GM21529 (cell line): ENCODE measurements at regions not wholly inside any gene's neighbourhood (a gene's known extent, or its start where the extent isn't known, plus 50 kb on each side); places are given as distances from the start of the nearest gene placed in this dataset.
"Not testable (repeated sequence)": the region's sequence is repeated elsewhere in the genome, so short reads cannot be mapped to it uniquely, and the experiment has no call there.

Source experiments
- ATAC-seq: cut with Tn5 transposase; IDR thresholded peaks from one replicate; pipeline ENCODE4 v1.9.1; 2021; ENCODE audit not compliant: unreplicated experiment

DNA sequence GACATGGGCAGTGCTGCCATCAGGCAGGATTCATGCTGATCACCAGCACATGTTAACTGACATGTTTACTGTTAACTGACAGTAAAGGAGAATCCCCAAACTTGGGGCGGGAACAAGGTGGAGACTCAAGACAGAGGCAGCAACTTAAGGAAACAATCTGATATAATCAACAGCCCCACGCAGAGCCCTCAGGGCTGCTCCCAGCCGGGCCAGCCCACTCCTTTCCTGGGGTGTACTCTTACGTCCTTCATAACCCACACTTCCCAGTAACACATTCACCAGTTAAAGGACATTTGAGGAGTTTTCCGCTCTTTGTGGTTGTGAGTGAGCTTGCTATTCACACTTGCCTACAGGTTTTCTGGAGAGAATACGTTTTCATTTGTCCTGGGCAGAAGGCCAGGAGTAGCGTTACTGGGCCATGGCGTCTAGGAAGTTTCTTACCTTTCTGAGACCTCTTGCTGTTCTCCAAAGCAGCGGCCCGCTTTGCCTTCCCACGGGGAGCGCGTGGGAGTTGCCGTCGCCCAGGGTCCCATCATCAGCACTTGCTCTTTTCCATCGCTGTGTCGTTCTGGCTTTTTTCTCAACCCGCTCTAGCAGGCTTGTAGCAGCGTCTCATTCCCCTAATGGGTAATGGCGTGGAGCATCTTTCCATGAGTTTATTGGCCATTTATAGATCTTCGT lies 56.4 kb downstream of the FOXF2 start:
- ATAC-seq = no peak

GRCh38 chr6:1449896-1450295 lies 60.5 kb downstream of the FOXF2 start:
- no peak for ATAC-seq

GRCh38 chr6:1453024-1453423 lies 63.6 kb downstream of the FOXF2 start:
- no peak for ATAC-seq

- ATAC-seq = not testable (repeated sequence)
Measured at GRCh38 chr6:1456816-1457215, 67.4 kb downstream of the FOXF2 start.

DNA sequence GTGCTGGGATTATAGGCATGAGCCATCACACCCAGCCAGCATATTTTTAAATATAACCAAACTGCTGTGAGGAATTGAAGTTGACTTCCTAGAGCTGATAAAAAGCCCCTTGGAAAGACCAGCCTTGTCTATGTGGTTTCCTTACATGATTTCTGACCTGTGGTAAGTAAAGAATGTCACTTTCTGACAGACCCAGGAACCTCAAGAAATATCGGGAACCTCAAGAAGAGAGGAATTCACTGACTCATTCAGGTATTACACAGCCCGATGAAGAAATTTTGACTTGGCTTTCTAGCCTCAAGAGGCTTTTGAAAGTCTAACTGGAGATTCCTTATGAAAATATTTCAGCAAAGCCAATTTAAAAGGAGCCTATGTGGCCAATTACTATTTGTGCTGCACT lies 71.8 kb downstream of the FOXF2 start:
- ATAC-seq = no peak

- ATAC-seq = no peak
Measured at GRCh38 chr6:1461736-1462135, 72.4 kb downstream of the FOXF2 start.

GRCh38 chr6:1463275-1463674 lies 73.9 kb downstream of the FOXF2 start:
- ATAC-seq = no peak

GRCh38 chr6:1463751-1464426 lies 74.5 kb downstream of the FOXF2 start:
- ATAC-seq = no peak

GRCh38 chr6:1464781-1465370 lies 75.5 kb downstream of the FOXF2 start:
- ATAC-seq = no peak

- no peak for ATAC-seq
Measured at GRCh38 chr6:1468126-1468525, 78.8 kb downstream of the FOXF2 start.

DNA sequence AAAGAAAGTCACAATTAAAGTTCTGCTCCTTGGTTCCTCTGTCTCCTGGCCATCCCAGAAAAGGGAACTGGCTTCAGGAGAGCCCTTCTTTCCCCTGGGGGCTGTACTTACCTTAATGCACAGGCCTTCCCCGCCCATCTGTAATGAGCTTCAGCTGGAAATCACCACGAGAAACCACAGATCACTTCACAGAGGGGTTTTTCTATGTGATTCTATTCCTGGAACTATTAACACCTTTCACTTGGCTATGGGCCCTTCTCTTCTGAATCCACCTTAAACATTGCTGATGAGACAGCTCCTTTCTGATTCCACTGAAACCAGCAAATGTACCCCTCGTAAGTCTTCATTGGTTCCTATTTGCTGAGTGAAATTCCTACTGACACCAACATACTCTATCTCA lies 80.7 kb downstream of the FOXF2 start:
- ATAC-seq = no peak

GRCh38 chr6:1472643-1473042 lies 83.3 kb downstream of the FOXF2 start:
- no peak for ATAC-seq

GRCh38 chr6:1473166-1473565 lies 83.8 kb downstream of the FOXF2 start:
- ATAC-seq = no peak

DNA sequence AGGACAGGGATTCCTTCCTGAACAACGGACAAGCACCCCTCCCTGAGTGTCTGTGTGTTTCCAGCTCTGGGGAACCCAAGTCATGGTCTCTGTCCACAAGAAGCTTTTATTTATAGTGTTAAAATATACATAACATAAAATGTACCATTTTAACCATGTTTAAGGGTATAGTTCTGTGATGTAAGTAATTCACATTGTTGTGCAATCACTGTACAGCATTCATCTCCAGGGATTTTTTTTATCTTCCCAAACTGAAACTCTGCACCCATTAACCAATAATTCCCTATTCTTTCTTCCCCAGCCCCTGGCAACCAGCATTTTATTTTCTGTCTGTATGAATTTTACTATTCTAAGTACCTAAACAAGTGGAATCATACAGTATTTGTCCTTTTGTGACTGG lies 84.2 kb downstream of the FOXF2 start:
- ATAC-seq = no peak

GRCh38 chr6:1474205-1474604 lies 84.8 kb downstream of the FOXF2 start:
- no peak for ATAC-seq

- no peak for ATAC-seq
Measured at GRCh38 chr6:1475174-1475573, 85.8 kb downstream of the FOXF2 start.

- no peak for ATAC-seq
Measured at GRCh38 chr6:1477432-1478090, 88.2 kb downstream of the FOXF2 start.

DNA sequence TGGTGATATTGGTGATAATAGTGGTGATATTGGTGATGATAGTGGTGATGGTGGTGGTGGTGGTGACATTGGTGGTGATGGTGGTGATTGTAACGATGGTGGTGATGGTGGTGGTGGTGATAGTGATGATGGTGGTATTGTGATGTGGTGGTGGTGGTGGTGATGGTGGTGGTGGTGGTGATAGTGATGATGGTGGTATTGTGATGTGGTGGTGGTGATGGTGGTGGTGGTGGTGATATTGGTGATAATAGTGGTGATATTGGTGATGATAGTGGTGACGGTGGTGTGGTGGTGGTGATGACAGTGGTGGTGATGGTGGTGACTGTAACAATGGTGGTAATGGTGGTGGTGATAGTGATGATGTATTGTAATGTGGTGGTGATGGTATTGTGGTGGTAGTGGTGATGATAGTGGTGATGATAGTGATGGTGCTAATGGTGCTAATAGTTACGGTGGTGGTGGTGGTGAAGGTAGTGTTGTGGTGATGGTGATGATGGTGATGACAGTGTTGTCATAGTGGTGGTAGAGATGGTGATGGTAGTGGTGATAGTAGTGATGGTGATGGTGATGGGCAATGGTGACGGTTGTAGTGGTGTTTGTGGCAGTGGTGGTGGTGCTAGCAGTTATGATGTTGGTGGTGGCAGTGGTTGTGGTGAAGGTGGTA lies 88.9 kb downstream of the FOXF2 start:
- ATAC-seq = not testable (repeated sequence)

GRCh38 chr6:1479095-1479494 lies 89.7 kb downstream of the FOXF2 start:
- no peak for ATAC-seq

DNA sequence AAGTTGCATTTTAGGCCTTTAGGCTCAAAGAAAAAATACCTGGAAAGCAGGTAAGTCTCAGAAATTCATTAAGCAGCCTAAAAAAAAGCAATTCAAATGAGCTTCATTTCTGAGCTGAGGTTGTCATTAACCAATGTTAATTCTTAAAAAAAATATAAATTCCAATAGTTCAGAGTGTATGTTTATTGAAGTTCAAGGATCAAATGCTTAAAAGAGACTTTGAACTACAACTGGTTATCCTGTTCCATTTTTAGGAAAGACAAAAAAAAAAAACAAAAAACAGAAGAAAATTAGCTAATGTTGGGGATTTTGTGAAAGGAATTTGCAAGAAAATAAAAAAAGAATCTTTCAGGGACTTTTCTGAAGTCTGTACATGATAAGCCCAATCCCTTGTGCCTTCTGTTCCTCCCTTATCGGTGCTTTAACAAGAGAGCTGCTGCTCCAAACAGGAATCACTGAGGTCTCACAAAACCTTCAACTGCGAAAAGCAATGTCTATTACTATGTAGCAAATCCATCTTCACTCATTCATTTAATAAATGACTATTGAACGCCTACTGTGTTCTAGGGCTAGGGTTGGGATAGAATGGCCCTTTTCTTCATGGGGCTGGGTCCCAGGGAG lies 90.3 kb downstream of the FOXF2 start:
- ATAC-seq = no peak

DNA sequence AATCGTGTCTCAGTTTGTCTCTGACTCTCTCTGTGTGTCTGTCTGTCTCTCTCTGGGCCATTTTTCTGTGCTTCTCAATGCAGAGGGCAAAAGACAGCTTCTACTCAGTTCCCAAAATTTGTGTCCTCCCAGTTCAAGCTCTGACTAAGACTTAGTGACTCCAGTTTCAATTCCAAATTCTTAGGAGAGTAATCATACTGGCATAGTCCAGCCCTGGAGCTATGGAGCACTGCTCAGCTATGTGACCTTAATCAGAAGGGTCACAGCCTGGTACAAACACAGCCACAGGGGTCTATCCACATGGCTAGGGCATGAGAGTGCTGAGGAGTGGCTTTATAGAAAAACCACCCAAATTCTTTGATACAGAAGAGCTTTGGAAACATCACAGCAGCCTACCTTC lies 91.9 kb downstream of the FOXF2 start:
- ATAC-seq = no peak
